ENCODE measurements at regions not wholly inside any gene's neighbourhood (a gene's known extent, or its start where the extent isn't known, plus 50 kb on each side); places are given as distances from the start of the nearest gene placed in this dataset.
"Not testable (repeated sequence)": the region's sequence is repeated elsewhere in the genome, so short reads cannot be mapped to it uniquely, and the experiment has no call there.

- no peak for DNase-seq
Observed at GRCh38 chr11:106507645-106508306, 430.3 kb downstream of the AASDHPPT start.

GRCh38 chr11:106514706-106515105 is 437.2 kb downstream of the AASDHPPT start:
- DNase-seq: no peak

GRCh38 chr11:106517426-106517825 is 440.0 kb downstream of the AASDHPPT start:
- DNase-seq: no peak

GRCh38 chr11:106520146-106520912 is 442.9 kb downstream of the AASDHPPT start:
- DNase-seq: no peak

- no peak for DNase-seq
Observed at GRCh38 chr11:106520920-106521319, 443.5 kb downstream of the AASDHPPT start.

- DNase-seq: no peak
Observed at GRCh38 chr11:106523171-106523570, 445.7 kb downstream of the AASDHPPT start.

GRCh38 chr11:106523921-106524320 is 446.5 kb downstream of the AASDHPPT start:
- DNase-seq: no peak

GRCh38 chr11:106524436-106524835 is 447.0 kb downstream of the AASDHPPT start:
- no peak for DNase-seq

- not testable (repeated sequence) for DNase-seq
Observed at GRCh38 chr11:106531648-106532047, 454.2 kb downstream of the AASDHPPT start.

- no peak for DNase-seq
Observed at GRCh38 chr11:106533046-106533445, 455.6 kb downstream of the AASDHPPT start.

GRCh38 chr11:106540001-106540400 is 462.5 kb downstream of the AASDHPPT start:
- no peak for DNase-seq

GRCh38 chr11:106548406-106548805 is 469.9 kb downstream of the GUCY1A2 start:
- no peak for DNase-seq

- no peak for DNase-seq
Observed at GRCh38 chr11:106551744-106552673, 466.3 kb downstream of the GUCY1A2 start.

- DNase-seq: no peak
Observed at GRCh38 chr11:106552694-106553203, 465.5 kb downstream of the GUCY1A2 start.

- no peak for DNase-seq
Observed at GRCh38 chr11:106553304-106553703, 465.0 kb downstream of the GUCY1A2 start.

GRCh38 chr11:106555566-106556250 is 462.6 kb downstream of the GUCY1A2 start:
- not testable (repeated sequence) for DNase-seq

- no peak for DNase-seq
Observed at GRCh38 chr11:106565326-106565725, 452.9 kb downstream of the GUCY1A2 start.

- no peak for DNase-seq
Observed at GRCh38 chr11:106568632-106569031, 449.6 kb downstream of the GUCY1A2 start.

GRCh38 chr11:106577384-106577783 is 440.9 kb downstream of the GUCY1A2 start:
- not testable (repeated sequence) for DNase-seq

GRCh38 chr11:106581399-106581798 is 436.9 kb downstream of the GUCY1A2 start:
- DNase-seq: no peak

GRCh38 chr11:106585061-106585460 is 433.2 kb downstream of the GUCY1A2 start:
- DNase-seq: no peak

GRCh38 chr11:106594751-106595351 is 423.4 kb downstream of the GUCY1A2 start:
- no peak for DNase-seq
